ENCODE measurements at regions not wholly inside any gene's neighbourhood (a gene's known extent, or its start where the extent isn't known, plus 50 kb on each side); places are given as distances from the start of the nearest gene placed in this dataset.

DNA sequence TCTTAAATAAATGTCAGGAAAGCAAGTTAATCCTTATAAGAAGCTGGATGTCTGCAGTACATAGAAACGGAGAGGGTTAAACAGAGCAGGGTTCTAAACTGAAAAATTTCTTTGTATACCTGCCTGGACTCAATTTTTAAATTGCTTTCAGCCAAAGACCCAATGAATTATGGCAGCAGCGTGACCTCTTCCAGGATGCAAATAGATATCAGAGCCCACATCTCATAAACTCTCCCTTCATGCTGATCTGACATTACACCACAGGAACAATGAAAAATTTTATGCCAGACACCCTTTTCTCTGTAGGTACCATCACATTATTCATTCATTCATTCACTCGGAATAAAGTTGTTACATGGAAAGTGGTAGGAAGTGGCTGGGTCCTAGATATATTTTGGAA is 236.4 kb downstream of the NUF2 start:
- TF ChIP-seq, protein P1, sequence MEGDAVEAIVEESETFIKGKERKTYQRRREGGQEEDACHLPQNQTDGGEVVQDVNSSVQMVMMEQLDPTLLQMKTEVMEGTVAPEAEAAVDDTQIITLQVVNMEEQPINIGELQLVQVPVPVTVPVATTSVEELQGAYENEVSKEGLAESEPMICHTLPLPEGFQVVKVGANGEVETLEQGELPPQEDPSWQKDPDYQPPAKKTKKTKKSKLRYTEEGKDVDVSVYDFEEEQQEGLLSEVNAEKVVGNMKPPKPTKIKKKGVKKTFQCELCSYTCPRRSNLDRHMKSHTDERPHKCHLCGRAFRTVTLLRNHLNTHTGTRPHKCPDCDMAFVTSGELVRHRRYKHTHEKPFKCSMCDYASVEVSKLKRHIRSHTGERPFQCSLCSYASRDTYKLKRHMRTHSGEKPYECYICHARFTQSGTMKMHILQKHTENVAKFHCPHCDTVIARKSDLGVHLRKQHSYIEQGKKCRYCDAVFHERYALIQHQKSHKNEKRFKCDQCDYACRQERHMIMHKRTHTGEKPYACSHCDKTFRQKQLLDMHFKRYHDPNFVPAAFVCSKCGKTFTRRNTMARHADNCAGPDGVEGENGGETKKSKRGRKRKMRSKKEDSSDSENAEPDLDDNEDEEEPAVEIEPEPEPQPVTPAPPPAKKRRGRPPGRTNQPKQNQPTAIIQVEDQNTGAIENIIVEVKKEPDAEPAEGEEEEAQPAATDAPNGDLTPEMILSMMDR (conservative IDR thresholded peaks at IDR 0.05): no peak
- no peak for TF ChIP-seq ZFX (IDR thresholded peaks at IDR 0.05)
- no peak overlapping the region for H3K27ac ChIP-seq

DNA sequence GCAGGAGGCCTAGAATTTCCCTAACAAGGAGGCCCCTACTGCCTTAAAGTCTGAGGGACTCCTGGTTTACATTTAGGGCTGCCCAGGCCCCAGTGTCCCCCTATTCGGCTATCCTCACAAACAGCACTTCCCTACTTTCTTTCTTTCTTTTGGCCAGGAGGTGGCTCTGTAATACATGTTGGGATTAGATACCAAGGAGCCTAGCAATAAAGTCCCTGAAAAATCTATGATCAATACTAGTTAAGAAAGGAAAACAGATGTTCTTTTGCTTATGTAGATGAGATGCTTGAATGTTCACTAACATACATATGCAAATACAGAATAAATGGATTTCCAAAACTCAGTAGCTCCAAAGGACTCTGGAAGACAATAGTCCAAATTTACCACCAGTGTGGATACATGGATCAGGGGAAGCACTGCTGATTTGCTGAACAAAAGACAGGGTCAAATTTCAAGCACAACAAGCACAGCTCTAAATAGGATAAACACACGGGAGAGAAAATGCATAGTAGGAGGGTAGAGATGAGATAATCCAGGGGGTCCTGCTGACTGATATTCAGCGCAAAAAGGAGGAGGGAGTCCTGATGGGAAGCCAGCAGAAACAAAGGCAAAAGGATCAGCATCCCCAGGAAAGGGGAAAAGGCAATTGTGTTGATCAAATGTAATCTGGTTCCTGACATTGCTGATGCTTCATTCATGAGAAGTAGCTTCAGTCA is 240.0 kb downstream of the NUF2 start:
- no peak overlapping the region for H3K27ac ChIP-seq
- TF ChIP-seq ZFX (IDR thresholded peaks at IDR 0.05): no peak
- TF ChIP-seq, protein P1 (conservative IDR thresholded peaks at IDR 0.05): peak; percentile 70

DNA sequence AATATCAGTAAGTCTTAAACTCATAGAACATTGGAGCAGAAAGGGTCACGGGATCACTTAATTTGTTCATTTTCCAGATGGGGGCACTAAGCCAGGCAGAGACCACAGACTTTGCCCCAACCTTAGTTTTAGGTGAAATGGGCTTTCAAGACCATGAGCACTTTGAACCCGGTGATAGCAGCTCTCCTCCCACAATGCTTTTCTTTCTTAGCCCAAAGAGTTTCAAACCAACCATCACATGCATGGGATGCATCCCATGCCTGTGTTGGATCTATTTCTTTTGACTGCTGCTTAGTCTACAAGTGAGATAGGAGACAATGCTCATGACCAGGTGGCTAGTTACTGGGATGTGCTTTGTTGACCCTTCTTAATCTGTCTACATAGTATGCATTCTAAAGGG is 240.6 kb downstream of the NUF2 start:
- TF ChIP-seq ZFX (IDR thresholded peaks at IDR 0.05): no peak
- TF ChIP-seq, protein P1 (conservative IDR thresholded peaks at IDR 0.05): no peak
- H3K27ac ChIP-seq: no peak overlapping the region

DNA sequence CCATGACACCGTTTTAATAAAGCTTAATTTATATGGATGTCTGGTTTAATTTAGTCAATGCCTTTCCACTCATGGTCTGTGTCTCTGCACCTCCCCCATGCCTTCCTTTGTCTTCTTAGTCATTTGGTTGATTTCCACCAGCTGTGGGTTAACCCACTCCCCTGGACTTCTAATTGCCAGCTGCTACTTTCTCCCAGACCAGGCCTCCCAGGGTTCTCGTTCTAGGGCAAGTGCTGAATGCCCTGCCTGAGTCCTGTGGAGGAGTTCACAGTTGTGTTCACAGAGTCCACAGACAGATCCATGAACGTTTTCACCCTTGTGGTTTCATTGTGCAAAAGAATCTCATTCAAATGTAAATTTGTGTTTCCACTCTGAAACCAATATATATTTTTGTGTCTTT is 243.4 kb downstream of the NUF2 start:
- no peak overlapping the region for H3K27ac ChIP-seq
- TF ChIP-seq ZFX (IDR thresholded peaks at IDR 0.05): no peak
- TF ChIP-seq, protein P1 (conservative IDR thresholded peaks at IDR 0.05): no peak

DNA sequence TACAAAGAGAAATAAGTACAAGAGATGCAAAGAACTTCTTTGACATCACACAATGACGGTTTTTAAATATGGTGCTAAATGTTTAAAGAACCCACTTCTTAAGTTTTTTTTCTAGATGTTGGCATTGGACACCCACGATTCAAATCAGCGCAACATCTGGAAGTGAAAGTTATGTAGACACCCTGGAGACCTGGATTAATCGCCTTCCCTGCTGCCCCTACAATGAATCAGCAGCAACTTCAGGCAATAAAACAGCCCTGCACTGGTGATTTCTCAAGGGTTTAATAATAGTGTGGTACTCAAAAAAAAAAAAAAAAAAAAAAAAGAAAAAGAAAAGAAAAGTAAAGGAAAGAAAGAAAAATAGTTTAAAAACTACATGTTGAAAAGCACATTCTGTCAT is 248.3 kb downstream of the NUF2 start:
- no peak for TF ChIP-seq ZFX (IDR thresholded peaks at IDR 0.05)
- TF ChIP-seq, protein P1 (conservative IDR thresholded peaks at IDR 0.05): no peak
- no peak overlapping the region for H3K27ac ChIP-seq

DNA sequence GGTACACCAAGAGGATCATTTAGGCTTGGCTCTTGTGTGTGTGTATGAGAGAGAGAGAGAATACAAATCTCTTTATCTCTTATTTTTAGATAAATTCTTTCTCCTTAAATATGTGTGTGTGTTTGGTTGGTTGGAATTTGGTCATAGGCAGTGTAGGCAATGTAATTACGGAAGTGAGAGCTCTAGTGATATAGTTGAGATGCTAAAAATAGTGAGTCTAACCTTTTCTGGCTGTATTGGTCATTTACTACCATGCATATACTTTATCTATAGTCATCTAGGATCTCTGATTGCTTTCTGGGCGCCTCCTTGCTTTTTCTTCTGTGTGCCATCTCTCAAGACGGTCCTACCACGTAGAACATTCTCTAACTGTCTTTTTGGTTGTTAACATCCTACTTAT is 250.2 kb downstream of the NUF2 start:
- no peak for TF ChIP-seq ZFX (IDR thresholded peaks at IDR 0.05)
- TF ChIP-seq, protein P1 (conservative IDR thresholded peaks at IDR 0.05): no peak

DNA sequence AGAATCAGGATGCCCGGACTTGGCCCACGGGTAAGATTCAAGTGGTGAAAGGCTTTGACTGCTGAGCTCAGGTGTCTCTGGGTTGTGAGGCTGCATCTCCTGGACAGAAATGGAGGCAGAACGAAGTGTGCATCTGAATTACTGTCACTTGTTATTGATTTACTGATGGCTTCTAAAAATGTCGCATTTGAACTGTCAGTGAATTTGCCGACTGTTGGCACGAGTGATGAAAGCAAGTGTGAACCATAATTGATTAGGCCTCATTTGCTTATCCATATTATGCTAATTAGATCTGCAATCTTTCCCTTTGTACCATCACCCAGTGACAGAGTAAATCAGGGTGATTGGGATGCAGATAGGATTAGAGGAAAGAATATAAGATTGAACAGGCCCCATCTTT is 252.4 kb downstream of the NUF2 start:
- no peak for TF ChIP-seq ZFX (IDR thresholded peaks at IDR 0.05)
- TF ChIP-seq, protein P1 (conservative IDR thresholded peaks at IDR 0.05): no peak
- H3K27ac ChIP-seq: no peak overlapping the region

More for the DNA sequence above, 250.2 kb downstream of the NUF2 start:
- no peak overlapping the region for H3K27ac ChIP-seq
